Esophagus (tissue), 2 donors: ENCODE measurements at regions not wholly inside any gene's neighbourhood (a gene's known extent, or its start where the extent isn't known, plus 50 kb on each side); places are given as distances from the start of the nearest gene placed in this dataset.
"Not testable (repeated sequence)": the region's sequence is repeated elsewhere in the genome, so short reads cannot be mapped to it uniquely, and the experiment has no call there.

Source experiments
- H3K27ac ChIP-seq, 2 donors: one replicate each; pipeline ENCODE4 v1.5.1; 2013; ENCODE audit warnings: low read depth in 2 of 2, mild to moderate bottlenecking in 2 of 2, inconsistent platforms in 1 of 2, low read length in 1 of 2, moderate library complexity in 1 of 2
- H3K27me3 ChIP-seq, 2 donors: one replicate each; pipeline ENCODE4 v1.6.1; 2013; ENCODE audit warnings: low read length in 2 of 2, control low read depth in 1 of 2, mild to moderate bottlenecking in 1 of 2; ENCODE audit not compliant: insufficient read depth in 2 of 2, control insufficient read depth in 1 of 2
- H3K36me3 ChIP-seq, 2 donors: one replicate each; pipeline ENCODE4 v1.6.1; 2013; ENCODE audit warnings: low read length in 1 of 2; ENCODE audit not compliant: control insufficient read depth in 2 of 2, insufficient read depth in 2 of 2
- H3K4me1 ChIP-seq, 2 donors: one replicate each; pipeline ENCODE4 v1.6.1; 2013; ENCODE audit warnings: low read length in 1 of 2; ENCODE audit not compliant: control insufficient read depth in 2 of 2, insufficient read depth in 2 of 2
- H3K4me3 ChIP-seq, 2 donors: one replicate each; pipeline ENCODE4 v1.5.1; 2013; ENCODE audit warnings: low read length in 2 of 2, mild to moderate bottlenecking in 2 of 2, low read depth in 1 of 2, moderate library complexity in 1 of 2
- H3K9me3 ChIP-seq, 2 donors: one replicate each; pipeline ENCODE4 v1.6.1; 2013; ENCODE audit warnings: mild to moderate bottlenecking in 2 of 2, low read depth in 1 of 2, low read length in 1 of 2, moderate library complexity in 1 of 2; ENCODE audit not compliant: control insufficient read depth in 2 of 2, insufficient read depth in 1 of 2
- WGBS, 2 donors: extraction: QIAGEN DNeasy Blood & Tissue Kit; methylation state at CpG; one replicate each; pipeline ENCODE4 v1.1.7; 2013; 5-methylcytosine and 5-hydroxymethylcytosine counted together
- donor health status: healthy with polysubstance abuse.
- donor health status: Bipolar disorder and iron deficiency.

GRCh38 chr21:35982717-35983116 is 77.6 kb downstream of the SETD4 start:
- no peaks in the 10 kb centered on the region for H3K4me1 ChIP-seq
- no peak overlapping the region for H3K4me3 ChIP-seq
- 78 to 92% methylated on average over 5 of the region's 5 CpGs for WGBS, 2 donors
- no peaks in the 10 kb centered on the region for H3K27me3 ChIP-seq
- H3K27ac ChIP-seq, result no peak overlapping the region
- peaks cover 0 to 3% of the 10 kb centered on the region in 2 donors for H3K9me3 ChIP-seq
- H3K36me3 ChIP-seq, result no peaks in the 10 kb centered on the region

GRCh38 chr21:35981514-35982070 is 78.7 kb downstream of the SETD4 start:
- no peaks in the 10 kb centered on the region for H3K27me3 ChIP-seq
- peaks cover 0 to 3% of the 10 kb centered on the region in 2 donors for H3K9me3 ChIP-seq
- H3K4me1 ChIP-seq, result no peaks in the 10 kb centered on the region
- 42 to 49% methylated on average over 11 of the region's 11 CpGs for WGBS, 2 donors
- H3K27ac ChIP-seq, result no peak overlapping the region
- H3K36me3 ChIP-seq, result no peaks in the 10 kb centered on the region
- no peak overlapping the region for H3K4me3 ChIP-seq

- Histone ChIP-seq H3K4me3 (no peak overlapping the region), H3K36me3 (no peaks in the 10 kb centered on the region), H3K27ac (no peak overlapping the region), H3K27me3 (no peaks in the 10 kb centered on the region), H3K9me3 (peaks cover 0 to 3% of the 10 kb centered on the region in 2 donors), H3K4me1 (no peaks in the 10 kb centered on the region)
- 81 to 84% methylated on average over 5 of the region's 5 CpGs for WGBS, 2 donors
Observed at GRCh38 chr21:35980821-35981220, 79.5 kb downstream of the SETD4 start.

- not testable (repeated sequence) for H3K4me1 ChIP-seq, H3K9me3 ChIP-seq, H3K27ac ChIP-seq, H3K36me3 ChIP-seq, H3K27me3 ChIP-seq, H3K4me3 ChIP-seq
- 82 to 89% methylated on average over 7 of the region's 7 CpGs for WGBS, 2 donors
Observed at GRCh38 chr21:35977860-35978259, 82.5 kb downstream of the SETD4 start.

GRCh38 chr21:35976929-35977328 is 83.4 kb downstream of the SETD4 start:
- Histone ChIP-seq H3K4me3 (no peak overlapping the region), H3K4me1 (no peaks in the 10 kb centered on the region), H3K27me3 (no peaks in the 10 kb centered on the region), H3K27ac (no peak overlapping the region), H3K36me3 (no peaks in the 10 kb centered on the region), H3K9me3 (no peaks in the 10 kb centered on the region)
- 61 to 77% methylated on average over 3 of the region's 3 CpGs for WGBS, 2 donors

GRCh38 chr21:35976481-35976880 is 83.8 kb downstream of the SETD4 start:
- 85 to 91% methylated on average over 2 of the region's 2 CpGs for WGBS, 2 donors
- Histone ChIP-seq H3K27ac (no peak overlapping the region), H3K4me3 (no peak overlapping the region), H3K27me3 (no peaks in the 10 kb centered on the region), H3K36me3 (no peaks in the 10 kb centered on the region), H3K9me3 (no peaks in the 10 kb centered on the region), H3K4me1 (no peaks in the 10 kb centered on the region)

- no peak overlapping the region for H3K4me3 ChIP-seq
- H3K27me3 ChIP-seq, result no peaks in the 10 kb centered on the region
- no peaks in the 10 kb centered on the region for H3K36me3 ChIP-seq
- no peaks in the 10 kb centered on the region for H3K4me1 ChIP-seq
- H3K27ac ChIP-seq, result no peak overlapping the region
- 43 to 49% methylated on average over 11 of the region's 11 CpGs for WGBS, 2 donors
- no peaks in the 10 kb centered on the region for H3K9me3 ChIP-seq
Observed at GRCh38 chr21:35974775-35975174, 85.6 kb downstream of the SETD4 start.

GRCh38 chr21:35971824-35972223 is 88.5 kb downstream of the SETD4 start:
- Histone ChIP-seq H3K27ac (no peak overlapping the region), H3K4me3 (no peak overlapping the region), H3K36me3 (no peaks in the 10 kb centered on the region), H3K9me3 (no peaks in the 10 kb centered on the region), H3K27me3 (no peaks in the 10 kb centered on the region), H3K4me1 (no peaks in the 10 kb centered on the region)
- 88 to 95% methylated on average over 1 of the region's 1 CpG for WGBS, 2 donors

GRCh38 chr21:35969281-35969680 is 91.0 kb downstream of the SETD4 start:
- no peaks in the 10 kb centered on the region for H3K36me3 ChIP-seq
- no peak overlapping the region for H3K4me3 ChIP-seq
- no peaks in the 10 kb centered on the region for H3K4me1 ChIP-seq
- no peak overlapping the region for H3K27ac ChIP-seq
- no peaks in the 10 kb centered on the region for H3K27me3 ChIP-seq
- no peaks in the 10 kb centered on the region for H3K9me3 ChIP-seq
- 67 to 88% methylated on average over 6 of the region's 6 CpGs for WGBS, 2 donors

- H3K27ac ChIP-seq, result no peak overlapping the region
- no peaks in the 10 kb centered on the region for H3K36me3 ChIP-seq
- H3K9me3 ChIP-seq, result peaks cover 0 to 2% of the 10 kb centered on the region in 2 donors
- 87 to 88% methylated on average over 3 of the region's 3 CpGs for WGBS, 2 donors
- H3K4me3 ChIP-seq, result no peak overlapping the region
- H3K27me3 ChIP-seq, result no peaks in the 10 kb centered on the region
- H3K4me1 ChIP-seq, result no peaks in the 10 kb centered on the region
Observed at GRCh38 chr21:35968564-35968963, 91.8 kb downstream of the SETD4 start.
